Left ventricle myocardium inferior (tissue), 1 donor: ENCODE measurements at regions not wholly inside any gene's neighbourhood (a gene's known extent, or its start where the extent isn't known, plus 50 kb on each side); places are given as distances from the start of the nearest gene placed in this dataset.

Source experiments
- DNase-seq: peaks from one replicate; pipeline ENCODE4 v3.0.0-alpha.2; 2020
- H3K27ac ChIP-seq: fragments of 200-600 bp; replicated peaks from 2 replicates; pipeline ENCODE4 v1.8.0; 2021
- H3K27me3 ChIP-seq: fragments of 200-600 bp; 2 replicates; pipeline ENCODE4 v1.8.0; 2021; ENCODE audit warnings: low read depth
- H3K36me3 ChIP-seq: fragments of 200-600 bp; 2 replicates; pipeline ENCODE4 v1.8.0; 2021
- H3K4me1 ChIP-seq: fragments of 200-600 bp; 2 replicates; pipeline ENCODE4 v1.8.0; 2021
- H3K4me3 ChIP-seq: fragments of 200-600 bp; 2 replicates; pipeline ENCODE4 v1.8.0; 2021; ENCODE audit warnings: mild to moderate bottlenecking, moderate library complexity
- H3K9me3 ChIP-seq: fragments of 200-600 bp; replicated peaks from 2 replicates; pipeline ENCODE4 v1.8.0; 2021
- CTCF ChIP-seq: fragments of 200-600 bp; IDR thresholded peaks from 2 replicates; pipeline ENCODE4 v1.8.0; 2021; ENCODE audit warnings: antibody characterized with exemption, mild to moderate bottlenecking, borderline replicate concordance
- intact Hi-C: fragments of 100-400 bp; cut with micrococcal nuclease; formaldehyde crosslinking; loops from one replicate; pipeline ENCODE4 v1.11.0; 2022
- donor health status: DM: no; HTN: yes; CAD: no; lungs with severe emphysema.

- Histone ChIP-seq H3K27me3 (no peaks in the 10 kb centered on the region), H3K4me3 (no peak overlapping the region), H3K36me3 (no peaks in the 10 kb centered on the region), H3K9me3 (no peaks in the 10 kb centered on the region), H3K27ac (no peak overlapping the region), H3K4me1 (peaks cover 31% of the 10 kb centered on the region)
- TF ChIP-seq CTCF = no peak
- DNase-seq = no peak
- intact Hi-C loops = no loop called here
These were observed 155.3 kb downstream of the GADD45G start for GRCh38 chr9:89760123-89760522.

GRCh38 chr9:89764217-89764616 lies 159.4 kb downstream of the GADD45G start:
- intact Hi-C loops = no loop called here
- H3K9me3 ChIP-seq = no peaks in the 10 kb centered on the region
- H3K4me3 ChIP-seq = no peak overlapping the region
- no peaks in the 10 kb centered on the region for H3K36me3 ChIP-seq
- no peak for DNase-seq
- no peaks in the 10 kb centered on the region for H3K27me3 ChIP-seq
- no peak overlapping the region for H3K27ac ChIP-seq
- TF ChIP-seq CTCF = no peak
- H3K4me1 ChIP-seq = no peaks in the 10 kb centered on the region

- Histone ChIP-seq H3K36me3 (no peaks in the 10 kb centered on the region), H3K27ac (no peak overlapping the region), H3K4me1 (peaks cover 1% of the 10 kb centered on the region), H3K4me3 (no peak overlapping the region), H3K27me3 (no peaks in the 10 kb centered on the region), H3K9me3 (no peaks in the 10 kb centered on the region)
- TF ChIP-seq CTCF = no peak
- intact Hi-C loops = no loop called here
- no peak for DNase-seq
These were observed 160.6 kb downstream of the GADD45G start for GRCh38 chr9:89765211-89765946.

GRCh38 chr9:89766991-89767390 lies 162.2 kb downstream of the GADD45G start:
- intact Hi-C loops = no loop called here
- no peaks in the 10 kb centered on the region for H3K9me3 ChIP-seq
- H3K27ac ChIP-seq = no peak overlapping the region
- no peaks in the 10 kb centered on the region for H3K36me3 ChIP-seq
- H3K27me3 ChIP-seq = no peaks in the 10 kb centered on the region
- peaks cover 12% of the 10 kb centered on the region for H3K4me1 ChIP-seq
- H3K4me3 ChIP-seq = no peak overlapping the region
- TF ChIP-seq CTCF = no peak
- no peak for DNase-seq

DNA sequence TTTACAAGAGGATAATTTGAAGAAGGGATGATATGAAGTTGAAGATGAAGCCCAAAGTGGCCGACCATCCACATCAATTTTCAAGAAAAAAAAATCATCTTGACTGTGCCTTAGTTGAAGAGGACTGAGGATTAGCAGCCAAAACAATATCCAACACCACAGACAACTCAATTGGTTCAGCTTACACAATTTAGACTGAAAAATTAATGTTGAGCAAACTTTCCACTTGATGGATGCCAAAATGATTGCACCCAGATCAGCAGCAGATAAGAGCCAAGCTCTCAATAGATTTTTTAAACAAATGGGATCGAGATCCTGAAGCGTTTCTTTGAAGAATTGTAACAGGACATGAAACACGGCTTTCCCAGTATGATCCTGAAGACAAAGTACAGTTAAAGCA lies 163.2 kb downstream of the GADD45G start:
- no peaks in the 10 kb centered on the region for H3K9me3 ChIP-seq
- H3K4me1 ChIP-seq = peaks cover 12% of the 10 kb centered on the region
- intact Hi-C loops = no loop called here
- H3K36me3 ChIP-seq = no peaks in the 10 kb centered on the region
- H3K27me3 ChIP-seq = no peaks in the 10 kb centered on the region
- no peak for DNase-seq
- H3K27ac ChIP-seq = no peak overlapping the region
- no peak for TF ChIP-seq CTCF
- no peak overlapping the region for H3K4me3 ChIP-seq
